Suprapubic skin (tissue), 3 donors: ENCODE measurements at regions not wholly inside any gene's neighbourhood (a gene's known extent, or its start where the extent isn't known, plus 50 kb on each side); places are given as distances from the start of the nearest gene placed in this dataset.
"Not testable (repeated sequence)": the region's sequence is repeated elsewhere in the genome, so short reads cannot be mapped to it uniquely, and the experiment has no call there.

Source experiments
- POLR2A ChIP-seq, 2 donors: fragments of 450-650 bp; IDR thresholded peaks; one replicate each; pipeline ENCODE4 v1.6.1; 2017; ENCODE audit warnings: antibody characterized with exemption in 2 of 2, mild to moderate bottlenecking in 2 of 2, moderate library complexity in 2 of 2
- TF ChIP-seq, protein P1 (sequence below), 2 donors: fragments of 200-600 bp in 1 of 2; fragments of 450-650 bp in 1 of 2; sonication (generic) in 1 of 2; IDR thresholded peaks; one replicate each; pipeline ENCODE4 v1.5.1; 2016 to 2019; ENCODE audit warnings: antibody characterized with exemption in 2 of 2, mild to moderate bottlenecking in 1 of 2, moderate library complexity in 1 of 2

GRCh38 chr6:26773414-26773813, 113.9 kb upstream of the ZNF322 start:
- TF ChIP-seq POLR2A (IDR thresholded peaks at IDR 0.05): not testable (repeated sequence)
- TF ChIP-seq, protein P1, sequence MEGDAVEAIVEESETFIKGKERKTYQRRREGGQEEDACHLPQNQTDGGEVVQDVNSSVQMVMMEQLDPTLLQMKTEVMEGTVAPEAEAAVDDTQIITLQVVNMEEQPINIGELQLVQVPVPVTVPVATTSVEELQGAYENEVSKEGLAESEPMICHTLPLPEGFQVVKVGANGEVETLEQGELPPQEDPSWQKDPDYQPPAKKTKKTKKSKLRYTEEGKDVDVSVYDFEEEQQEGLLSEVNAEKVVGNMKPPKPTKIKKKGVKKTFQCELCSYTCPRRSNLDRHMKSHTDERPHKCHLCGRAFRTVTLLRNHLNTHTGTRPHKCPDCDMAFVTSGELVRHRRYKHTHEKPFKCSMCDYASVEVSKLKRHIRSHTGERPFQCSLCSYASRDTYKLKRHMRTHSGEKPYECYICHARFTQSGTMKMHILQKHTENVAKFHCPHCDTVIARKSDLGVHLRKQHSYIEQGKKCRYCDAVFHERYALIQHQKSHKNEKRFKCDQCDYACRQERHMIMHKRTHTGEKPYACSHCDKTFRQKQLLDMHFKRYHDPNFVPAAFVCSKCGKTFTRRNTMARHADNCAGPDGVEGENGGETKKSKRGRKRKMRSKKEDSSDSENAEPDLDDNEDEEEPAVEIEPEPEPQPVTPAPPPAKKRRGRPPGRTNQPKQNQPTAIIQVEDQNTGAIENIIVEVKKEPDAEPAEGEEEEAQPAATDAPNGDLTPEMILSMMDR (IDR thresholded peaks at IDR 0.05): not testable (repeated sequence)
